Esophagus squamous epithelium (tissue), 5 donors: ENCODE measurements at regions not wholly inside any gene's neighbourhood (a gene's known extent, or its start where the extent isn't known, plus 50 kb on each side); places are given as distances from the start of the nearest gene placed in this dataset.
"Not testable (repeated sequence)": the region's sequence is repeated elsewhere in the genome, so short reads cannot be mapped to it uniquely, and the experiment has no call there.

ENCODE experiments used
- DNase-seq: peaks from one replicate; lab custom pipeline; 2025; lab: John Stamatoyannopoulos, UW
- H3K27ac ChIP-seq, 4 donors: fragments of 200-600 bp; sonication (generic); one replicate each; pipeline ENCODE4 v1.5.1; 2016 to 2019; ENCODE audit warnings: mild to moderate bottlenecking in 1 of 4
- H3K27me3 ChIP-seq, 4 donors: fragments of 200-600 bp; sonication (generic); 1 replicate in 3 of 4; 2 replicates in 1 of 4; pipeline versions ENCODE4 v1.5.1 to v1.6.0; 2017 to 2021; ENCODE audit warnings: antibody characterized with exemption in 1 of 4
- H3K36me3 ChIP-seq, 3 donors: fragments of 200-600 bp; sonication (generic); one replicate each; pipeline ENCODE4 v1.5.1; 2016 to 2019
- H3K4me1 ChIP-seq, 3 donors: fragments of 200-600 bp; sonication (generic); one replicate each; pipeline ENCODE4 v1.5.1; 2017 to 2019
- H3K4me3 ChIP-seq, 4 donors: fragments of 200-600 bp; sonication (generic); 1 replicate in 3 of 4; 2 replicates in 1 of 4; pipeline ENCODE4 v1.5.1; 2016 to 2019; ENCODE audit warnings: mild to moderate bottlenecking in 2 of 4, moderate library complexity in 1 of 4
- H3K9me3 ChIP-seq, 3 donors: fragments of 200-600 bp; sonication (generic); one replicate each; pipeline ENCODE4 v1.5.1; 2016 to 2019
- POLR2A ChIP-seq, 4 donors: fragments of 450-650 bp; IDR thresholded peaks; one replicate each; pipeline ENCODE4 v1.6.1; 2017; ENCODE audit warnings: antibody characterized with exemption in 4 of 4, mild to moderate bottlenecking in 4 of 4, moderate library complexity in 3 of 4
- WGBS, 2 donors: methylation state at CpG; one replicate each; pipeline ENCODE4 v1.1.5; 2018; 5-methylcytosine and 5-hydroxymethylcytosine counted together
- intact Hi-C: fragments of 100-400 bp; cut with DNase I; formaldehyde crosslinking; loops from one replicate; pipeline ENCODE4 v1.15.0; 2022
- TF ChIP-seq, protein P1 (sequence below), 6 experiments: fragments of 450-650 bp in 4 of 6; fragments of 200-600 bp in 2 of 6; sonication (generic) in 2 of 6; IDR thresholded peaks; one replicate each; pipeline ENCODE4 v1.5.1; 2016 to 2019; ENCODE audit warnings: antibody characterized with exemption in 6 of 6, mild to moderate bottlenecking in 4 of 6, moderate library complexity in 4 of 6
- donor health status: DM: yes; HTN: yes; CAD: no.

DNA sequence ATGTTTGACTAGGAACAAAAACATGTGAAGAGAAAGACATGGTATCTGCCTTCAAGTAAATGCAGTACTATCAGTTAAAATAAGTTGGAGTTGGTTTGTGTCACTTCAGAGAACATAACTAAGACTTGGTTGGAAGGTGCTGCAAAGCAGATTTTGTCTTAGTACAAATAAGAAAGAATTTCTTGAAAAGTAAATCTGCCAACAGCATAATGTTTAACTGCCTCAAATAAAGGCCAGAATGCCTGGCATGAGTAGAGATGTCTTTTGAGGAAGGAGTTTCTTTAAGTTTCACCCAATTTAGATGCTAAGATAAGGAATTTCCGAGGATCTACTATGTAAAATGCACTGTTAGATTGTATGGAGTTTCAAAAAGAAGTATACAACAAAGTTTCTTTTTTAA lies 409.7 kb downstream of the PIK3C3 start:
- no peaks in the 10 kb centered on the region for H3K9me3 ChIP-seq
- no peak for TF ChIP-seq POLR2A (IDR thresholded peaks at IDR 0.05)
- TF ChIP-seq, protein P1, sequence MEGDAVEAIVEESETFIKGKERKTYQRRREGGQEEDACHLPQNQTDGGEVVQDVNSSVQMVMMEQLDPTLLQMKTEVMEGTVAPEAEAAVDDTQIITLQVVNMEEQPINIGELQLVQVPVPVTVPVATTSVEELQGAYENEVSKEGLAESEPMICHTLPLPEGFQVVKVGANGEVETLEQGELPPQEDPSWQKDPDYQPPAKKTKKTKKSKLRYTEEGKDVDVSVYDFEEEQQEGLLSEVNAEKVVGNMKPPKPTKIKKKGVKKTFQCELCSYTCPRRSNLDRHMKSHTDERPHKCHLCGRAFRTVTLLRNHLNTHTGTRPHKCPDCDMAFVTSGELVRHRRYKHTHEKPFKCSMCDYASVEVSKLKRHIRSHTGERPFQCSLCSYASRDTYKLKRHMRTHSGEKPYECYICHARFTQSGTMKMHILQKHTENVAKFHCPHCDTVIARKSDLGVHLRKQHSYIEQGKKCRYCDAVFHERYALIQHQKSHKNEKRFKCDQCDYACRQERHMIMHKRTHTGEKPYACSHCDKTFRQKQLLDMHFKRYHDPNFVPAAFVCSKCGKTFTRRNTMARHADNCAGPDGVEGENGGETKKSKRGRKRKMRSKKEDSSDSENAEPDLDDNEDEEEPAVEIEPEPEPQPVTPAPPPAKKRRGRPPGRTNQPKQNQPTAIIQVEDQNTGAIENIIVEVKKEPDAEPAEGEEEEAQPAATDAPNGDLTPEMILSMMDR (IDR thresholded peaks at IDR 0.05), result no peak
- no peaks in the 10 kb centered on the region for H3K36me3 ChIP-seq
- H3K4me3 ChIP-seq, result no peak overlapping the region
- no peak for DNase-seq
- H3K27ac ChIP-seq, result no peak overlapping the region
- intact Hi-C loops, result no loop called here
- H3K4me1 ChIP-seq, result no peaks in the 10 kb centered on the region
- WGBS, 2 donors, result 47 to 56% methylated on average over 1 of the region's 1 CpG
- no peaks in the 10 kb centered on the region for H3K27me3 ChIP-seq

DNA sequence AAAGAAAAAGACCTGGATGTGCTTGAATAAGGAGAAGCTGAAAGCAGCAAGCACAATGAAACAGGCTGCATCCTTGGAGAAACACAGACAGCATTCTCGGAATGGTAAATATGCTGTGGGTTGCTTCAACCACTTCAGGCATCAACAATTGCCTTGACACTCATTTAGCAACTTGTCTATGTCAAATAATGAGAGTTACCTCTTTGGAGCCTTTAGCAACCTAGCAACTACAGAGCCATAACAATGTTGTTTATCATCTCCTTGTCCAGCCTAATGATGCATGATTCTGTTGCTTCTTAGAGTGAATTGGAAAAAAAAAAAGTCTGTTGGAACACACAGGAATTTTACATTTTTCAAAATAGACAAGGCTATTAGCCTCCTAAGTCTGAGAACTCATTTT lies 410.6 kb downstream of the PIK3C3 start:
- DNase-seq, result no peak
- H3K27ac ChIP-seq, result no peak overlapping the region
- H3K27me3 ChIP-seq, result no peaks in the 10 kb centered on the region
- 28 to 43% methylated on average over 1 of the region's 1 CpG for WGBS, 2 donors
- H3K4me3 ChIP-seq, result no peak overlapping the region
- H3K9me3 ChIP-seq, result no peaks in the 10 kb centered on the region
- intact Hi-C loops, result no loop called here
- TF ChIP-seq POLR2A (IDR thresholded peaks at IDR 0.05), result no peak
- TF ChIP-seq, protein P1 (IDR thresholded peaks at IDR 0.05), result no peak
- no peaks in the 10 kb centered on the region for H3K4me1 ChIP-seq
- H3K36me3 ChIP-seq, result no peaks in the 10 kb centered on the region

DNA sequence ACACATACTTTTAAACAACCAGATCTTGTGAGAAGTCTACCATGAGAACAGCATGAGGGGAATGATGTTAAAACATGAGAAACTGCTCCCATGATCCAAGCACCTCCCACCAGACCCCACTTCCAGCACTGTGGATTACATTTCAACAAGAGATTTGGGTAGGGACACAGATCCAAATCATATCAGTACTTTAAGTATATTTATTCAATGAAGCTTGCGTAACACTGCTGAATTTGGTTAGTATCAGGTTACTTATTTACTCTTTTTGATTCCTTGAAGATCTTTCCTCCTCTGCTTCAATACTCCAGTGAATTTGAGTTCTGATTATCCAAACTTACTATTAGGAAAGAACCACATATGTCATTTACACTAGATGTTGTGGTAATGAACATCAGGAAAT lies 418.6 kb downstream of the PIK3C3 start:
- H3K4me1 ChIP-seq, result no peaks in the 10 kb centered on the region
- intact Hi-C loops, result no loop called here
- H3K36me3 ChIP-seq, result no peaks in the 10 kb centered on the region
- TF ChIP-seq, protein P1 (IDR thresholded peaks at IDR 0.05), result no peak
- TF ChIP-seq POLR2A (IDR thresholded peaks at IDR 0.05), result no peak
- DNase-seq, result no peak
- H3K27me3 ChIP-seq, result no peaks in the 10 kb centered on the region
- WGBS, 2 donors, result 78 to 84% methylated on average over 1 of the region's 1 CpG
- H3K9me3 ChIP-seq, result no peaks in the 10 kb centered on the region
- H3K27ac ChIP-seq, result no peak overlapping the region
- no peak overlapping the region for H3K4me3 ChIP-seq

DNA sequence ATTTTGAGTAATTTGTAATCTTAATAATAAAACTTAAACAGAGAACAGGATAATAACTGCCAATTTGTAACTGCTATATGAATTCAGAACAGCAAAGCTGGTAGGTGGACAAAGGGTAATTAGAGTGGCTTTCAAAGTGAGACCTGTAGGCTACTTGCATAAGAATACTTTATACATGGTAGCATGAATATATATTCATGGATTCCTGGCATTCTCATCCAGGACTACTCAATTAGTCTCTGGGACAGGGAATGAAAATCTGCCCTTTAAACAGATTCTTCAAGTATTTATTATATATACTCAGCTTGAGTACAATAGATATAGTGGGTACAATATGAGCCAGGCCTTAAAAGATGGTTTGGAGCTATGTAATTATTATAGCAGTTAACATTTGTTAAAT lies 419.9 kb downstream of the PIK3C3 start:
- no peak for DNase-seq
- H3K4me3 ChIP-seq, result no peak overlapping the region
- no peaks in the 10 kb centered on the region for H3K4me1 ChIP-seq
- no peaks in the 10 kb centered on the region for H3K36me3 ChIP-seq
- intact Hi-C loops, result no loop called here
- no peaks in the 10 kb centered on the region for H3K27me3 ChIP-seq
- TF ChIP-seq, protein P1 (IDR thresholded peaks at IDR 0.05), result no peak
- no peak for TF ChIP-seq POLR2A (IDR thresholded peaks at IDR 0.05)
- no peak overlapping the region for H3K27ac ChIP-seq
- H3K9me3 ChIP-seq, result no peaks in the 10 kb centered on the region

DNA sequence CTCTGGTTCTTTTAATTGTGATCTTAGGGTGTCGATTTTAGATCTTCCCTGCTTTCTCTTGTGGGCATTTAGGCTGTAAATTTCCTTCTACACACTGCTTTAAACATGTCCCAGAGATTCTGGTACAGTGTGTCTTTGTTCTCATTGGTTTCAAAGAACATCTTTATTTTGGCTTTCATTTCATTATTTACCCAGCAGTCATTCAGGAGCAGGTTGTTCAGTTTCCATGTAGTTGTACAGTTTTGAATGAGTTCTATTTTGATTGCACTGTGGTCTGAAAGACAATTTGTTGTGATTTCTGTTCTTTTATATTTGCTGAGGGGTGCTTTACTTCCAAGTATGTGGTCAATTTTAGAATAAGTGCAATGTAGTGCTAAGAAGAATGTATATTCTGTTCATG lies 423.8 kb downstream of the PIK3C3 start:
- H3K4me1 ChIP-seq, DNase-seq, H3K27ac ChIP-seq, H3K9me3 ChIP-seq, intact Hi-C loops, H3K27me3 ChIP-seq, H3K4me3 ChIP-seq, H3K36me3 ChIP-seq: not testable (repeated sequence)
- WGBS, 2 donors, result 32 to 40% methylated on average over 1 of the region's 1 CpG

DNA sequence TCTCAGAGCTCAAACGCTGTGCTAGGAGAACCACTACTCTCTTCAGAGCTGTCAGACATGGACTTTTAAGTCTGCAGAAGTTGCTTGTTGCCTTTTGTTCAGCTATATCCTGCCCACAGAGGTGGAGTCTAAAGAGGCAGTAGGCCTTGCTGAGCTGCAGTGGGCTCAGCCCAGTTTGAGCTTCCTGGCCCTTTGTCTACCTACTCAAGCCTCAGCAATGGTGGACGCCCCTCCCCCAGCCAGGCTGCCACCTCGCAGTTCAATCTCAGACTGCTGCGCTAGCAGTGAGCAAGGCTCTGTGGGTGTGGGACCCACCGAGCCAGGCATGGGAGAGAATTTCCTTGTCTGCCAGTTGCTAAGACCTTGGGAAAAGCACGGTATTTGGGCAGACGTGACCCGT lies 426.2 kb downstream of the PIK3C3 start:
- H3K9me3 ChIP-seq, H3K36me3 ChIP-seq, intact Hi-C loops, DNase-seq, H3K4me1 ChIP-seq, H3K27me3 ChIP-seq, H3K27ac ChIP-seq, H3K4me3 ChIP-seq: not testable (repeated sequence)
- WGBS, 2 donors, result 71% methylated on average over 1 of the region's 8 CpGs
